HepG2 (cell line): ENCODE measurements at regions not wholly inside any gene's neighbourhood (a gene's known extent, or its start where the extent isn't known, plus 50 kb on each side); places are given as distances from the start of the nearest gene placed in this dataset.

Experiments
- ATAC-seq: fragments of 200-7000 bp; cut with Tn5 transposase; 3 replicates; pipeline ENCODE4 v1.9.1; 2020; ENCODE audit warnings: mild to moderate bottlenecking, moderate library complexity
- BruUV-seq: library from RNA; stranded (reverse); fragments of 400-500 nt; replicated peaks from 2 replicates; lab custom pipeline; 2021; lab: Mats Ljungman, UMichigan
- CTCF ChIA-PET: fragments of 300-600 bp; formaldehyde crosslinking; extraction: SDS; loops from one replicate; lab custom pipeline; 2021; ENCODE audit warnings: low total read pairs, inconsistent platforms, low intra/inter-chr PET ratio; lab: Yijun Ruan, JAX
- POLR2A ChIA-PET: fragments of 350-600 bp; sonication (Branson Sonifier 250); formaldehyde crosslinking; loops from one replicate; lab custom pipeline; 2020; ENCODE audit warnings: antibody characterized with exemption, inconsistent platforms; lab: Yijun Ruan, JAX
- DNase-seq: peaks from one replicate; pipeline ENCODE4 v3.0.0-alpha.2; 2015; ENCODE audit warnings: low spot score
- FAIRE-seq: peaks from 3 replicates; lab custom pipeline; 2011; peaks lifted over from hg19 to GRCh38; lab: Jason Lieb, UNC
- H2AFZ ChIP-seq: one replicate; pipeline ENCODE4 v1.6.1; 2011; ENCODE audit warnings: low read length, inconsistent platforms
- H3K27ac ChIP-seq: fragments of 300-600 bp; 3 replicates; pipeline ENCODE4 v1.8.0; 2011; ENCODE audit warnings: mixed run types, mild to moderate bottlenecking, mixed read lengths, low read length, inconsistent platforms; ENCODE audit not compliant: insufficient read depth; ENCODE audit errors: extremely low read length
- H3K27me3 ChIP-seq, 2 experiments: fragments of 200-600 bp in 1 of 2; 2 replicates in 1 of 2; 3 replicates in 1 of 2; pipeline versions ENCODE4 v1.6.0 to v1.8.0; 2011; ENCODE audit warnings: low read length in 2 of 2, mild to moderate bottlenecking in 2 of 2, moderate library complexity in 2 of 2, inconsistent platforms in 1 of 2; ENCODE audit not compliant: insufficient read depth in 2 of 2, control insufficient read depth in 1 of 2
- H3K36me3 ChIP-seq, 2 experiments: fragments of 200-600 bp in 1 of 2; replicated peaks in 1 of 2; 2 replicates in 1 of 2; 3 replicates in 1 of 2; pipeline versions ENCODE4 v1.5.1 to v1.8.0; 2011; ENCODE audit warnings: low read length in 2 of 2, inconsistent platforms in 1 of 2; ENCODE audit not compliant: insufficient read depth in 2 of 2, control insufficient read depth in 1 of 2
- H3K4me1 ChIP-seq: 2 replicates; pipeline ENCODE4 v1.5.1; 2012; ENCODE audit warnings: low read length, inconsistent platforms; ENCODE audit not compliant: insufficient read depth
- H3K4me2 ChIP-seq: 2 replicates; pipeline ENCODE4 v1.6.0; 2011; ENCODE audit warnings: low read depth, low read length, inconsistent platforms
- H3K4me3 ChIP-seq, 3 experiments: fragments of 200-600 bp in 1 of 3; sonication (generic), shearing (Covaris generic) in 1 of 3; replicated peaks in 1 of 3; 2 replicates each; pipeline ENCODE4 v1.5.1; 2011 to 2016; ENCODE audit warnings: low read length in 3 of 3, inconsistent platforms in 2 of 3, low read depth in 2 of 3, mild to moderate bottlenecking in 2 of 3, control low read depth in 1 of 3, mixed read lengths in 1 of 3; ENCODE audit not compliant: insufficient read depth in 1 of 3
- H3K79me2 ChIP-seq: one replicate; pipeline ENCODE4 v1.6.1; 2011; ENCODE audit warnings: low read length, inconsistent platforms; ENCODE audit not compliant: insufficient read depth
- H3K9ac ChIP-seq: 2 replicates; pipeline ENCODE4 v1.6.0; 2011; ENCODE audit warnings: mild to moderate bottlenecking, low read depth, low read length, inconsistent platforms; ENCODE audit not compliant: insufficient read depth
- H3K9me3 ChIP-seq: 2 replicates; pipeline ENCODE4 v1.5.1; 2012; ENCODE audit warnings: mild to moderate bottlenecking, low read length
- H4K20me1 ChIP-seq: 2 replicates; pipeline ENCODE4 v1.6.0; 2011; ENCODE audit warnings: inconsistent platforms, mild to moderate bottlenecking, low read length, moderate library complexity; ENCODE audit not compliant: insufficient read depth
- ISX ChIP-seq: sonication (generic); formaldehyde crosslinking; conservative IDR thresholded peaks from 2 replicates; pipeline ENCODE4 v1.5.0; 2020; ENCODE audit warnings: missing genetic modification reagents
- SMAD3 ChIP-seq: sonication (generic); formaldehyde crosslinking; IDR thresholded peaks from 2 replicates; pipeline ENCODE4 v1.4.0; 2020; ENCODE audit warnings: missing genetic modification reagents
- SMARCE1 ChIP-seq: fragments of 450-650 bp; IDR thresholded peaks from 2 replicates; pipeline ENCODE4 v1.6.1; 2017; ENCODE audit warnings: borderline replicate concordance
- THAP11 ChIP-seq: IDR thresholded peaks from 2 replicates; pipeline ENCODE4 v1.6.1; 2016; ENCODE audit warnings: missing biosample characterization, missing genetic modification reagents
- TSC22D2 ChIP-seq: sonication (generic); formaldehyde crosslinking; IDR thresholded peaks from 2 replicates; pipeline ENCODE4 v1.5.1; 2020; ENCODE audit warnings: missing genetic modification reagents, mild to moderate bottlenecking, borderline replicate concordance
- ZBTB46 ChIP-seq: sonication (generic); formaldehyde crosslinking; IDR thresholded peaks from 2 replicates; pipeline ENCODE4 v1.4.0; 2020; ENCODE audit warnings: mild to moderate bottlenecking, missing genetic modification reagents, borderline replicate concordance
- ZFAT ChIP-seq: sonication (generic); formaldehyde crosslinking; conservative IDR thresholded peaks from 2 replicates; pipeline ENCODE4 v1.8.1; 2023; ENCODE audit warnings: missing genetic modification reagents, inconsistent platforms
- ZNF407 ChIP-seq: sonication (generic); formaldehyde crosslinking; IDR thresholded peaks from one replicate; pipeline ENCODE4 v1.5.1; 2020; ENCODE audit warnings: mild to moderate bottlenecking, missing genetic modification reagents; ENCODE audit errors: not compliant biosample characterization
- in situ Hi-C: cut with HindIII; loops from 2 replicates; pipeline ENCODE4 v1.10.0; 2017; ENCODE audit warnings: low pct_unique_long_range_greater_than_20kb; ENCODE audit not compliant: extremely low pct_ligation_motif_present
- intact Hi-C: fragments of 100-400 bp; cut with micrococcal nuclease; formaldehyde crosslinking; loops from one replicate; pipeline ENCODE4 v1.10.0; 2022; ENCODE audit not compliant: unreplicated experiment
- TF ChIP-seq, protein P1 (sequence below): fragments of 450-650 bp; IDR thresholded peaks from 2 replicates; pipeline ENCODE4 v1.6.1; 2017; ENCODE audit warnings: mild to moderate bottlenecking
- TF ChIP-seq, protein P2 (sequence below): IDR thresholded peaks from 2 replicates; pipeline ENCODE4 v1.6.1; 2016; ENCODE audit warnings: low read depth, borderline replicate concordance

DNA sequence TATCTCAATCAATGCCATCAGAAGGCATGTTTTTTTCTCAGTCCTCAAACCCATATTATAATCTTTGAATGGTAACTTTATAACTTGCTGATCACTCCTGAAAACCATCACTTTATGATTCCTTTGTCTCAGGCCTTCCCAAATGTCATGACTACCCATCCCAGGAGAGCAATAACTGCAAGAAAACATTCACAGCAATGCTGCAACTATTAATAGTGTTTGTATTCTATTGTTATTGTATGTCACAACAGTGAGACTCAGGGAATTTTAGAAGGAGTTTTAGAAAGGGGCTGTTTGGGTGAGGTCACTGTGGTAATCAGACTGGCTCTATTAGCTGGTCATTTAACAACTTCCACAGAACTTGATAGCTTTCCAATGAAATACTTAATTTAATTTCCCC is 301.4 kb upstream of the TBX18 start:
- in situ Hi-C loops (no loop called here), intact Hi-C loops (no loop called here)
- H3K9me3 ChIP-seq: no peaks in the 10 kb centered on the region
- ATAC-seq (no peak), FAIRE-seq (no peak), DNase-seq (no peak)
- H4K20me1 ChIP-seq: no peaks in the 10 kb centered on the region
- no peak overlapping the region for H2AFZ ChIP-seq
- no peak overlapping the region for H3K27ac ChIP-seq
- POLR2A ChIA-PET: no interaction called here
- no peak overlapping the region for H3K9ac ChIP-seq
- BruUV-seq: no TSS peak
- H3K79me2 ChIP-seq: no peaks in the 10 kb centered on the region
- H3K4me3 ChIP-seq: no peak overlapping the region
- no peaks in the 10 kb centered on the region for H3K27me3 ChIP-seq
- no peak for TF ChIP-seq THAP11 (CRISPR knock-in tag)
- no peak for TF ChIP-seq SMAD3 (CRISPR knock-in tag)
- no peak for TF ChIP-seq SMARCE1
- TF ChIP-seq, protein P1, sequence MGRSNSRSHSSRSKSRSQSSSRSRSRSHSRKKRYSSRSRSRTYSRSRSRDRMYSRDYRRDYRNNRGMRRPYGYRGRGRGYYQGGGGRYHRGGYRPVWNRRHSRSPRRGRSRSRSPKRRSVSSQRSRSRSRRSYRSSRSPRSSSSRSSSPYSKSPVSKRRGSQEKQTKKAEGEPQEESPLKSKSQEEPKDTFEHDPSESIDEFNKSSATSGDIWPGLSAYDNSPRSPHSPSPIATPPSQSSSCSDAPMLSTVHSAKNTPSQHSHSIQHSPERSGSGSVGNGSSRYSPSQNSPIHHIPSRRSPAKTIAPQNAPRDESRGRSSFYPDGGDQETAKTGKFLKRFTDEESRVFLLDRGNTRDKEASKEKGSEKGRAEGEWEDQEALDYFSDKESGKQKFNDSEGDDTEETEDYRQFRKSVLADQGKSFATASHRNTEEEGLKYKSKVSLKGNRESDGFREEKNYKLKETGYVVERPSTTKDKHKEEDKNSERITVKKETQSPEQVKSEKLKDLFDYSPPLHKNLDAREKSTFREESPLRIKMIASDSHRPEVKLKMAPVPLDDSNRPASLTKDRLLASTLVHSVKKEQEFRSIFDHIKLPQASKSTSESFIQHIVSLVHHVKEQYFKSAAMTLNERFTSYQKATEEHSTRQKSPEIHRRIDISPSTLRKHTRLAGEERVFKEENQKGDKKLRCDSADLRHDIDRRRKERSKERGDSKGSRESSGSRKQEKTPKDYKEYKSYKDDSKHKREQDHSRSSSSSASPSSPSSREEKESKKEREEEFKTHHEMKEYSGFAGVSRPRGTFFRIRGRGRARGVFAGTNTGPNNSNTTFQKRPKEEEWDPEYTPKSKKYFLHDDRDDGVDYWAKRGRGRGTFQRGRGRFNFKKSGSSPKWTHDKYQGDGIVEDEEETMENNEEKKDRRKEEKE: no peak
- no peak for TF ChIP-seq ZBTB46 (CRISPR knock-in tag)
- TF ChIP-seq, protein P2, sequence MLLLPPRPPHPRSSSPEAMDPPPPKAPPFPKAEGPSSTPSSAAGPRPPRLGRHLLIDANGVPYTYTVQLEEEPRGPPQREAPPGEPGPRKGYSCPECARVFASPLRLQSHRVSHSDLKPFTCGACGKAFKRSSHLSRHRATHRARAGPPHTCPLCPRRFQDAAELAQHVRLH (CRISPR knock-in tag): no peak
- no peak for TF ChIP-seq ZFAT (CRISPR knock-in tag)
- no peak for TF ChIP-seq TSC22D2
- TF ChIP-seq ZNF407 (CRISPR knock-in tag): no peak
- TF ChIP-seq ISX (CRISPR knock-in tag): no peak
- TF ChIP-seq, all 625 proteins: peak for 0
- CTCF ChIA-PET: no interaction called here
- peaks cover 16% of the 10 kb centered on the region for H3K4me1 ChIP-seq
- no peak overlapping the region for H3K4me2 ChIP-seq
- H3K36me3 ChIP-seq: no peaks in the 10 kb centered on the region
